CMK (cell line): ENCODE measurements at regions not wholly inside any gene's neighbourhood (a gene's known extent, or its start where the extent isn't known, plus 50 kb on each side); places are given as distances from the start of the nearest gene placed in this dataset.

Source experiments
- DNase-seq: peaks from one replicate; pipeline ENCODE4 v3.0.0-alpha.2; 2010; ENCODE audit warnings: low read depth

DNA sequence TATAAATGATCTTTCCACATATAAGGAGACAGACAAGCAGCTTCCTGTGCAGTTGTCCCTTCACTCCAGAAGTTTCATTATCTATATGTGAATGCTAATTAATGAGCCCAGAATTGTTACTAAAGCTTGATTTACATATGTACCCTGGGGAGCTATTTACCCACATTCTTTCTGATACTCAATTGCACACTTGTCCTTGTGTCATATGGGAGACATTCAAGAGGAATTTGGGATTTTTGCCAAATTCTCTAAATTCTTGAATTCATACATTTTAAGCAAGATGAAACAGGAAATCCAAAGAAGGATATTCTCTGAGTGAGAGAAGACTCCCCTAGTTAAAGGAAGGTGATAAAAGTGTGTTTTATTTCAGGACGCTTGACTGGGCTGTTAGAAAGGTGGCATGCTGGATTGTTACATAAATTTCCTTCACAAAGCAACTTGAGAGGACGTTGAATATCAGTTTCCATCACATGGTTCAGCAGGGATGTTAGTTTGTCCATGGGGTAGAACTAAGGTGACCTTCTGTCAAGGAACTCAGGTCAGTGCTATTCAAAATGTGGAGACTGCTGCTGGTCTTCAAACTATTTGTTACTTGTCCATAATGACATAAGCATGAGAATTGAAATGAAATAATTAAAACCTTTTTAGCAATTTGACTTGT is 368.2 kb downstream of the IRS1 start:
- no peak for DNase-seq

- no peak for DNase-seq
These were observed 370.1 kb downstream of the IRS1 start for GRCh38 chr2:226429476-226429875.

GRCh38 chr2:226427538-226428307 is 371.9 kb downstream of the IRS1 start:
- DNase-seq, result no peak

GRCh38 chr2:226426292-226426736 is 373.3 kb downstream of the IRS1 start:
- no peak for DNase-seq

- DNase-seq, result no peak
These were observed 374.6 kb downstream of the IRS1 start for GRCh38 chr2:226424971-226425370.

DNA sequence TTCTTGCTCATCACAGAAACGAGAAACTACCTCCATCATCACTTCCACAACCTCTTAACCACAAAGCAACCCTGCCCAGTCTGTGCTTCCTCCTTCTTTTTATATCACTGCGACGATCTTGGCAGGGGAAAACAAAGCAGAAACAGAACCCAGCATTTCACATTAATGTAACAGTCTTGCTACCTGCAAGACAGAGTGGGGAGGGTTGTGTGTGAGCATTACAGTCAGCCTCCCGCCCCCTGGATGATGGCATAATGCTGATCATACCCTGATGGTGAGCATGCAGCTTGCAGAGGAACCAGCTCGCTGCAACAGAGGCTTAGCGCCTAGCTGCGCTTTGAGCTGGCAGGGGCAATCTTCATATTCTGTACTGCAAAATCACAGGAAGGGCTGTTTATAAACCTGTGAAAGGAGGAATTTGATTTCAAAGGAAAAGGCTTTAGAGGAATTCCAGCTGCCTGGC is 376.1 kb downstream of the IRS1 start:
- no peak for DNase-seq

DNA sequence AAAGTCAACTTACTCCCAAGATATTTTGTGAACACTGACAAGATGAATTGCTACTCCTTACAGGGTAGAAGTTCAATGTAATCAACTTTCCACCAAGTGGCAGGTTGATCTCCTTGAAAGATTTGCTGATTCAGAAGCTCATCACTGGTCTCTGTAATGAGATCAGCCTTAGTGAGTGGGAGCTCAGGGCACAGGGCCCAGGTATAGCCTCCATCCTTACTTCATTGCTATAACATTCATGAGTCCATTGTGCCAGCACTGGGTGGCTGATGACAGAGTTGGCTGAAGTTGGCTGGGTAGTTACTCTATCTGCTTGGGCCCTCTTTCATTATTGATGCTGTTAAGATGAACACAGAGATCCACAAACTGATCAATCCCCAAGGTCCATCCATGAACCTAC is 379.0 kb downstream of the IRS1 start:
- no peak for DNase-seq

GRCh38 chr2:226418521-226418920 is 381.1 kb downstream of the IRS1 start:
- no peak for DNase-seq

DNA sequence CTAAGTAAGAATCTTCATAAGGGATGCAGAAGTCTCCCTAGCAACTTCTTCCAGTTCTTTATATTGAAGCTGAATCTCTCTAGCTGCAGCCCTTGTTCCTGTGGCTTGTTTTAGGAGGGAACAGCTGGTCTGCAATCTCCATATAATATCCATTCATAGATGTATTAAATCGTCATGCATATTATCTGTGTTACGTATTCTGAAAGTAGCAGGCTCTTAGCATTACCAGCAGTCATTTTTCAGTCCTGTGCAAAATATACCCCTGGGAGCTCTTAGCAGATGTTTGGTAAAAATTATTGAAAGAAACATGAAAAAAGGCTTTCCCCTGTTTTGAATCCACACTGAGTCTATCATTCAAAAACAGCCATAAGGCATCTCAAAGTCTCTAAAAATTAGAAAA is 385.3 kb downstream of the IRS1 start:
- no peak for DNase-seq

- no peak for DNase-seq
These were observed 386.0 kb downstream of the IRS1 start for GRCh38 chr2:226413498-226414130.

DNA sequence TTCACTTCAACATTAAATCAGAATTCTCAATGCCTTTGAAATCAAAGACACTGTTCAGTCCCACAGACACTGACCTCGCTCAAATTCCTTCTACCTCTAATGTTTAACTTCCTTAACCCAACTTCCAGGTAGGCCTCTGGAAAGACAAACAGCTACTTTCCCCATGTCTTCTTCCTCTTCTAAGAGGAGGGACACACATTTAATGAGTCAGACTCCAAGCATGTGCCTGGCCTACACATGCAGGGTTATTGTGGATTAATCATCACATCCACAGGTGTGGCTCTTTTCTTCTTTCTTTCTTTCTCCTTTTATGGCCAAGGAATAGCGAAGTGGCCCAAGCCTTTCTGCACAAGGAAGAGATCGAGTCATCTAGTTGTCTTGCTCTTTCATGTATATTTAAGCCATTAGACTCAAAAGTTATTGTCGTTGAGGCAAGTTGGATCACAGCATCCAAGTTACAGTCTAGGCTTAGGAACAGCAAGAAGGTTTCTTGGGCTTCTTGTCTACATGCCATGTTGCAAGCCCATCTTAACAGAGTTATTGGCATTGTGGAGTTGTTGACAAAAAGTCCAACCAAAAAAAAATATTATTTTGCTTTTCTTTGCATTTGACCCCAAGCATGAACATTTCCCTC is 387.8 kb downstream of the IRS1 start:
- DNase-seq, result no peak

DNA sequence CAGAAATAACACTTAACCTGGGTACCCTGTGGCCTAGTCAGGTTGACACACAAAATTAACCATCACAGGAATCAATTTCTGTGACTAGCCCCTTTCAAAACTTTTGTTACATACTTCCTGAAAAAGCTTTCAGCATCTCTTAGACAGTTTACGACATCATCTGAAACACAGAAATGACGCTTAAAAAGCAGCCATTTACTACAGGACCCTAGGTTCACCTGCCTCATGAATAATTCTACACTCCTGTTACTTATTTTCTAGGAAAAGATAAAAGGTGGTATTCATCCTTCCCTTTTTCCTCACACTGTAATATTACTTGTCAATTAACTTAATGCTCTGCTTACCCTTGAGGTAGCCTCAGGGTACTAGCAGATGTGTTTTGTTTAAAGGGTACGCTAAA is 388.4 kb downstream of the IRS1 start:
- no peak for DNase-seq

DNA sequence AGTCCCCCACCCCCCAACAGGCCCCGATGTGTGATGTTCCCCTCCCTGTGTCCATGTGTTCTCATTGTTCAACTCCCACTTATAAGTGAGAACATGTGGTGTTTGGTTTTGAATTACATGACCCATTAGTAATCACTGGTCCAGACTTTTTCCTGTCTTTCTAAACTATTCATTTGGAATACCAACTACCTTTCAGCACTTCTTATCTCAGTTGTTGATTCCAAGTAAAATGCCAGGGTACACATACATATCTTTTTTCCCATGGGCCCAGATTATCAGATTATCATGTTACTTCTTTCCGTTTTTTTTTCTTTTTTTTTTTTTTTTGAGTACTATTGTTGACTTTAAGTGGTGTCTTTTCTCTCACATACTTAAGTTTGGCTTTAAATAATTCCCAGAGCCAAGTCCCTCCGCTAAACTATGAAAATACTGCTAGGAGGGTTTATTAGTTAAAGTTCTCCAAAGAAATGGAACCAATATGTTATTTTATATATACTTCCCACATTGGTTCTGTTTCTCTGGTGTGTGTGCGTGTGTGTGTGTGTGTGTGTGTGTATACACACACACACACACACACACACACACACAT is 389.3 kb downstream of the IRS1 start:
- no peak for DNase-seq

GRCh38 chr2:226409134-226409533 is 390.5 kb downstream of the IRS1 start:
- DNase-seq, result no peak

DNA sequence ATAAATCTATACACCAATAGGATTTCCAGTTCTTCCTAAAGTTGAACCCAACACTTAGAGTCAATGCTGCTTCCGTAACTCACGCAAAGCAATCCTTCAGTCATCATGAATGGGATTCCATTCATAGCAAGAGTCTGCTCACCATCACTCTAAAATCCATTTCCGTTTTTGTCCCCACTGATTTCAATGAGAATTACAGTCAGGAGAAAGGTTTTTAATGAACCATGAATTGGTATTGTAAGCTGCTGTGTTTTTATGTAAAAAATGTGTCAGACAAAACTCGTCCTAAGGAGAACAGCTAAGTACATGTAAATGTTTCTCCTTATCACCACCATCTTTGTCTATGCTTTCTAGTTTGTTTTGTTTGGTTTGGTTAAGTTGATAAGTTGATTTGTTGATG is 391.5 kb downstream of the IRS1 start:
- no peak for DNase-seq

- no peak for DNase-seq
These were observed 392.5 kb downstream of the IRS1 start for GRCh38 chr2:226407135-226407534.

GRCh38 chr2:226405465-226405864 is 394.2 kb downstream of the IRS1 start:
- DNase-seq, result no peak

GRCh38 chr2:226403369-226403768 is 396.3 kb downstream of the IRS1 start:
- no peak for DNase-seq

DNA sequence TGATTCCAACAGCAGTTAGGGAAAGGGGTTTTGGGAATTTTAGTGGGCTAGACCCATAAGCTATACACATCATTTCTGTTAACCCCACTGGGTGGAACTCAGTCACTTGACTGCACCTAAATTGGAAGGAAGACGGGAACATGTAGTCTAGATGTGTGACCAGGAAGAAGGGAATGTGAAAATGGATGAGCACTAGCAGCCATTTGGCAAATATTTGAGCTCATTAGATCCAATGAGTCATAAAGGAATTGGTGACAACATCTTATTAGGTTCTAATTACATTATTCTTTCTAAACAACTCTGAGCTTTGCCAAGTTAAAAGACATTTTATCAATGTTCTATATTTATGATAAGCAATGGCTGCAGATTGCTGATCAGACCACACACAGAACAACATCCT is 400.6 kb downstream of the IRS1 start:
- DNase-seq, result no peak

GRCh38 chr2:226398580-226398979 is 401.0 kb downstream of the IRS1 start:
- no peak for DNase-seq

- no peak for DNase-seq
These were observed 403.1 kb downstream of the IRS1 start for GRCh38 chr2:226396541-226396940.

- no peak for DNase-seq
These were observed 412.1 kb downstream of the IRS1 start for GRCh38 chr2:226387499-226387942.
